Activated CD4-positive, alpha-beta T cell treated with anti-CD3 and anti-CD28 coated beads, Interleukin-2, amount 50 U/mL, for 1 hour (primary cell): ENCODE measurements at regions not wholly inside any gene's neighbourhood (a gene's known extent, or its start where the extent isn't known, plus 50 kb on each side); places are given as distances from the start of the nearest gene placed in this dataset.

Experiments
- DNase-seq: peaks from one replicate; pipeline ENCODE4 v3.0.0-alpha.2; 2020

DNA sequence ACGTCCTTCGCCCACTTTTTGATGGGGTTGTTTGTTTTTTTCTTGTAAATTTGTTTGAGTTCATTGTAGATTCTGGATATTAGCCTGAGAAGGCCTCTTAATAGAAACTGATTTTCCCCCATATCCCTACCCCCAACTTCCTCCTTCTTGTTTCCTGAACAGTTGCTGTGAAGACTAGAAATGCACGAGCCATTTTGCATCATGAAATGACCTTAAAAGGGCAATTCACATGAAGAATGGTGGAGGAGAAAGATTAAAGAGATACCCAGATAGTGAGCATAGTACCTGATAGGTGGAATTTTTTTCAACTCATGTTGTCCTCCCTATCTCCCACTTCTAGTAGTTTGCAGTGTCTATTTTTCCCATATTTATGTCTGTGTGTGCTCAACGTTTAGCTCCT, 55.2 kb upstream of the KCNH8 start:
- DNase-seq = no peak

DNA sequence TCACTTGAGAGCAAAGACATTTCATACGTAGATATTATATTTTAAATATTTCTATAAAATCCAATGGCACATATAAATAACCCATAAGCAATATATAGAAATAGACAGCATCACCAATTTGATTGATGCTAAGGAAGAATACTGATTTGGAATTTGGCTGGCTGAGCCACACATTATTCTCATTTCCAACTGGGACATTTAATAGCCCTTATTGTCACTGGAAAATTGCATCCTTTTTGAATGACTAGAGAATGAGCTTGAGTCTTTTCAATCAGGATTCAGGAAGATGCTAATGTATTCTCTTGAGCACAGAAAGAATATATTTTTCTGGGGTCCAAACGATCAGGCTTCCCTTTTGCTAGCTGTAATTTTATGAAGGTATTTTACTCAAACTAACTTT, 70.9 kb upstream of the KCNH8 start:
- DNase-seq = no peak

DNA sequence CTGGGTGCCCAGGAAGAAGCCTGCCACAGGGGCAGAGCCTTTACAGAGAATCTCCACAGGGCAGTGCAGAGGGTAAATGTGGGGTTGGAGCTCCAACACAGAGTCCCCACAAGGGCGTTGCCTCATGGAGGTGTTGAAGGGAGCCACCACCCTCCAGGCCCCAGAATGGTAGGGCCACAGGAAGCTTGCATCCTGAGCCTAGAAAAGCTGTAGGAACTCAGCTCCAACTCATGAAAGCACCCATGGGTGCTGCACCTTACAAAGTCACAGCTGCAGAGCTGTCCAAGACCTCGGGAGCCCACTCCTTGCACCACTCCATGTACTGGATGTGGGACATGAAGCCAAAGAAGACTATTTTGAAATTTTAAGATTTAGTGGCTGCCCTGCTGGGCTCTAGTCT, 73.3 kb upstream of the KCNH8 start:
- DNase-seq = no peak

DNA sequence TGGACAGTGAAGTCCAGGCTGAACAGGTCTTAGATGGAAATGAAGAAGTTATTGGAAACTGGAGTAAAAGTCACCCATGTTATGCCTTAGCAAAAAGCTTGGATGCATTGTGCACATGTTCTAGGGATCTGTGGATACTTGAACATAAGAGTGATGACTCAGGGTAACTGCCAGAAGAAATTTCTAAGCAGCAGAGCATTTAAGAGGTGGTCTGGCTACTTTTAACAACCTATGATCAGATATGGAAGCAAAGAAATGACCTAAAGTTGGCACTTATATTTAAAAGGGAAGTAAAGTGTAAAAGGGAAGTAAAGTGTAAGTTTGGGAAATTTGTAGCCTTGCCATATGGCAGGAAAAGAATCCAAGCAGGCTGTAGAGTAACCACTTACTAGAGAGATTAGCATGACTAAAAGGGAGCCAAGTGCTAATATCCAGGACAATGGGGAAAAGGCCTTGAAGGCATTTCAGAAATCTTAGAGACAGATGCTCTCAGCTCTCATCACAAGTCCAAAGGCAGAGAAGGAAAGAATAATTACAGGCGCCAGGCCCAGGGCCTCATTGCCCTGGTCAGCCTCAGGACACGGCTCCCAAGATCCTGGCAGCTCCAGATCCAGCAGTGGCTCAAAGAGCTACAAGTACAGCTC, 73.9 kb upstream of the KCNH8 start:
- DNase-seq = no peak

DNA sequence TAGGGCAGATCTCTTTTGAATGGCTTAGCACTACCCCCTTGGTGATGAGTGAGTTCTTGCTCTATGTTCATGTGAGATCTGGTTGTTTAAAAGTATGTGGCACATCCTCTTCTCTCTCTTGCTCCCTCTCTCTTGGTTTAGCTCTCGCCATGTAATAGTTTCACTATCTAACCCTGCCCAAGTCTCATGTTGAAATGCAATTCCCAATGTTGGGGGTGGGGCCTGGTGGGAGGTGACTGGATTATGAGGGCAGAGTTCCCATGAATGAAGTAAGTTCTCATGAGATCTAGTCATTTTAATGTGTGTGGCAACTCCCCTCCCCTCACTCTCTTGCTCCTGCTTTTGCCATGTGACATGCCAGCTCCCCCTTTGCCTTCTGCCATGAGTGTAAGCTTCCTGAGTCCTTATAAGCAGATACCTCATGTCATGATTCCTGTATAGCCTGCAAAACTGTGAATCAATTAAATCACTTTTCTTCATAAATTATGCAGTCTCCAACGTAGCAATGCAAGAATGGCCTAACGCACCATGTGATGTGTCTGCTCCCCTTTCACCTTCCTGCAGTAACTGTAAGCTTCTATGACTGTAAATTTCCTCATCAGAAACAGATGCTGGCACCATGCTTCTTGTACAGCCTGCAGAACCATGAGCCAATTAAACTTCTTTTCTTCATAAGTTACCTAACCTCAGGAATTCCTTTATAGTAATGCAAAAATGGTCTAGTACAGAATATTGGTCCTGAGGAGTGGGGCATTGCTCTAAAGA, 74.8 kb upstream of the KCNH8 start:
- DNase-seq = no peak

DNA sequence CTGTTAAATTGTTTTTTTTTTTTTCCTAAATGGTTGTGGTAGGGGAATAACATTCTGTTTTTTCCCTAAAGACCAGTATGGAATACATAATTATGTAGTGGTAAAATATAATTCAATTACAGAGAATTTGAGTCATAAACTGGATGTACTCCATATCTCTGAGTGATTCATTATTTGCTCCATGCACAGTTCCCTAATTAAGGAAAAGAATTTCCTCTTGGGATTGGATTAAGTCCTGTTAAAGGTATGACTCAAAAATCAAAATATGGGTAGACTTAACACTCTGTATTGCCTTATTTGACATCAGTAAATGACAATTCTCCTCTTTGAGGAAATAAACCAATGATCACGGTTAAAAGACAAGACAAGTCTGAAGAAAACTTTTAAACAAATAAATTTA, 78.0 kb upstream of the KCNH8 start:
- DNase-seq = no peak

DNA sequence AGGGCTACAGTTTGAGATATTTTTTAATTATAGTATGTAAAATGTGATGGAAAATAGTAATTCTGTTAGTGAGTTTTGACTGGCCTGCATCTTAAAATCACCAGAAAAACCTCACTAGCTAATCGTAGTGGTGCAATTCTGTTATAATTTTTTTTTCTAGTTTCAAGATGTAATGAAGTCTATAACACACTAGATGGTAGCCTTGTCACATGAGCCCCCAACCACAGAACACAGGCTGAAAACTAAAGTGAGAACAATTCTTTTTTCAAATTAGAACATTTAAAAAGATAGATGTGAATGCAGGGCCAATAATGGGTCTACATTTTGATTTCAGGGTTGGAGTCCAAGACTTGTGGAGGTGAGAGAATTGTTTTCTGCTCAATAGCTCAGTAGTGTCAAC, 83.3 kb upstream of the KCNH8 start:
- no peak for DNase-seq

DNA sequence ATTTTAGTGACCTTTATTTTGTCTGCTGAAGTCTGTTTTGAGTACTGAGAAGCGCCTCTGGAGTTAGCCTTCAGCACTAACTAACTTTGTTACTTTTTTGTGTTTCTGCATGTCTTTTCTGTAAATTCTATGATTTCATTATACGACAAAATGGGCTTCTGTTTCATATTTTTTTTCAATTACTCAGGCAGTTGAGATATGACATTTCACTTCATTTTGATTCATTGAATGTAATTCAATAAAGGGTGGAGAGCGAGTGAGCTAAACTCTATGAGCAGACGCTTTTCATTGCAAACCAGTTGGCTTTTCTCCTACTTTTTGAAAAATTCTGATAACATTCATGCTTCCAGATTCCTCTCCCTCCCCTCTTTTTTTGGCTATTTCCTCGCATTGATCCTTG, 84.4 kb upstream of the KCNH8 start:
- no peak for DNase-seq

DNA sequence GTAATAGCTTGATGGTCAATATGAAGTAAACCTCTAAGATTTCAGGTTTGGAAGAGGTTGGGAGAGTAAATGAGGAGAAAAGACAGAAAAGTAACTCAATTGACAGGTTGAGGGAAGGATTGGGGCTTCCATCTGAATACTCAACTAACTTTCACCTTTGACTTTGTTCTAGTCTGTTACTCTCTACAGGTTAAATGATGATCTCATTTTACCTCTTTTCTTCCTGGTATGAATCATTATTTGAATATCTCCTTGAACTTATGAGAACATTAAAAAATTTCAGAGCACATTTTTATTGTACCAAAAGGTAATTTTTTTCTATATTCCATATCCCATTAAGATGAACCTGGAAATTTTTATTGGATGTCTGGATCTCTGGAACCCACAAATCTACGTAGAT, 87.9 kb upstream of the KCNH8 start:
- DNase-seq = no peak

DNA sequence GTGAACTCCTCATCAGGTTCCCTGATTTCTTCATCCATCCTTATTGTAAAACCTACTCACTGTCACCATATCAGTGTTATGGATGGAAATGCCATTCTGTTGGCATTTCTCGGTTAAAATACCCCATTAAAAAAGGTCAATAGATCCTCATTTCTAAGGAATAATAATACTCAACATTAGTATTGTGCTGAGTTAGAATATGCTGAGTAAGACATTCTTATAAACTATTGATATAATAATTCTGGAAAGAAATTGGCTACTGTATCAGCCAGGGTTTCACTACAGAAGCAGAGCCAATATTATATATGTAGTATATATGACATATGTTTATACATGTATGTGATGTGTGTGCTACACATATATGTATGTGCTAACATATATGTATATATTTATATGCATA, 95.4 kb upstream of the KCNH8 start:
- no peak for DNase-seq

DNA sequence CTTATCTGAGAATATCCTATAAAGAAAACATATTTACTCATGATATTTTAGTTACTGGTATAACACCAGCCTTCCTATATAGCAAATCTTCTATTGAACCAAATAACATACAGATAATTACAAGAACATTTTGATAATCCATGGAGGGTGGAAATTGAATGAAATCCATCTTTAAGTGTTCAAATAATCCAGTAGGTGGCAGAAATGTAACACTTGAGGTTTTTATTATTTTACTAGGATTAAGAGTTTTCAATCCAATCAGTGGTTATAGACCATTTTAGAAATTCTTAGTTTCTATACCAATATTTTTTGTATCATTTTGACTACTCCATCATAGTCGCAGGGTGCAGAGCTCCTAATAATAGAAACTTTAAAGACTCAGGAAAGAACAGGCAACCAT, 101.9 kb upstream of the KCNH8 start:
- no peak for DNase-seq

DNA sequence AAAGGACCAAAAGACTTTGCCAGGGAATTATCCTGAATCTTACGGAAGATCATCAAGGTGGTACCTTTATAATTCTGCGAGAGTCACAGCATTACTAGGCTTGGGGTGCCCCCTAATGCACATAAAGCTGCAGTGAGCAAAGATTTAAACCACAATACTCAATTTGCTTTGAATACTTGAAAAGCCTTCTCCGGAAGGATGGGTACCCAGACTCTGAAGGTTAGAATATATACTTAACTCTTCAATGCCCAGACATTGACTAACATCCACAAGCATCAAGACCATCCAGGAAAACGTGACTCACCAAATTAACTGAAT, 117.8 kb upstream of the KCNH8 start:
- no peak for DNase-seq

DNA sequence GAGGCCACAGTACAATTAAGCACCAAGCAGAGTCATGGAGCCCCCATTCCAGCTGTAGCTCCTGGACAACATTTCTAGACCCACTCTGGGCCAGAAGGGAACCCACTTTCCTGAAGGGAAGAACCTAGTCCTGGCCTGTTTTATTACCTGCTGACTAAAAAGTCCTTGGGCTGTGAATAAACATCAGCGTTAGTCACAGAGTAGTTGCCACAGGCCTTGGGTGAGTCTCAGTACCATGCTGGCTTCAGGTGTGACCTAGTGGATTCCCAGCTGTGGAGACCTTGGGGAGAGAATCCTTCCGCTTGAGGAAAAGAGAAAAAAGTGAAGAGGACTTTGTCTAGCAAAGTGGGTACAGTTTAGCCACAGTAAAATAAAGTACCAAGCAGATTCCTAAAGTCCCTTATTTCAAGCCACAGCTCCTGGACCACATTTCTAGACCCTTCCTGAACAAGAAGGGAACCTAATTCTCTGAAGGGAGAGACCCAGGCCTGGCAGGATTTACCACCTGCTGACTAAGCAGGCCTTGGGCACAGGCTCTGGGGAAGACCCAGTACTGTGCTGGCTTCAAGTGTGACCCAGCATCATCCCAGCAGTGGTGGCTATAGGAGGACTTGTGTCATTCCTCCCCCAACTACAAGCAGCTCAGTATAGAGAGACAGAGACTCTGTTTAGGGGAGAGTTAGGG, 118.3 kb upstream of the KCNH8 start:
- no peak for DNase-seq

DNA sequence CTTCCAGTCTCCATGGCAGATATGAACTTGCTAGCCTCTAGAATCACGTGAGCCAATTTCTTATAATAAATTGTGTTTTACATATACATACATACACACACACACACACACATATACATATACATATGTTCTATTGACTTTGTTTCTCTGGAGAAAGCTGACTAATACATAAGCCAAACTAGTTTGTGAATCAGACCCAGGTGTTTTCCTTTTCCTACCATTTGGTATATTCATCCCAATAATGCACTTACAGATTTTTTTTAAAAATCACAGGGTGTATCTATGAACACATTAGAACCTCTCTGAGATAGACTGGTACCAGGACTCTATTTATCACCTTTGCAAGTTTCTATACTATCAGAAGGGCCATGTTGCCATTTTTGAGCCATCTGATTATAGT, 122.9 kb upstream of the KCNH8 start:
- no peak for DNase-seq

DNA sequence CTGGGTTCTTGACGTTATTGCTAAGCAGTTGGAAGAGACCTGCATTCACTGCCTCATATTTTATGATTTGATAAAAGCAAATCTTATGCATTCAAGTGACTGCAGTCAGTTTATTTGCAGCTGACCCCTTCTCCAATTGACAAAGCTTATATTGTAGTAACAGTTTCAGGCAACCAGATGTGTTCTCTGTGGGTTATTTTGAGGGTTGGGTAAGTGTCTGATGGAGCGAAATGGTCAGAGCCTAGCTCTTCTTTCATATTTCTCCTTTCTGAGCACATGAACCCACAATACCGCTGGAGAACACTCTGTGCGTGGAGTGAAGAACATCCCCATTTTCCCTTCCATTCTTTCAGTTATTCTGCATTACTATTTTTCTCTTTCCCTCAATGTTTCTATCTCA, 125.8 kb upstream of the KCNH8 start:
- no peak for DNase-seq

DNA sequence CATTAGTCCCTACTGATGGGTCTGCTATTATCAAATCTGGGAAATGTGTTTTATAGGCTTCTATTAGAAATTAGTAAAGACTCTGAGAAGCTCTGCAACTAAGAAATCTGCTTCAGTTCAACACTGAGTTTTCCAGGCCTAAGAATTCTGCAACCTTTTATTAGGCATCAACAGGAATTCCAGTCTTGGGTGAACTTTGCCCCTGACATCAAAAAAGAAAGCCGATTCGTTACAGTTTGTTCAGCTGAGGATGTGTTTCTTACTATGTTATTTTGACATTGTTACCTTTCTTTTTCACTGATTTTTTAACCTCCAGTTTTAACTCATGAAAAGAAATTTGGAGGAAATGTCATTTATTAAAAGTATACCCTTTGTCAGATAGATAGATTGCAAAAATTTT, 131.5 kb upstream of the KCNH8 start:
- DNase-seq = no peak

DNA sequence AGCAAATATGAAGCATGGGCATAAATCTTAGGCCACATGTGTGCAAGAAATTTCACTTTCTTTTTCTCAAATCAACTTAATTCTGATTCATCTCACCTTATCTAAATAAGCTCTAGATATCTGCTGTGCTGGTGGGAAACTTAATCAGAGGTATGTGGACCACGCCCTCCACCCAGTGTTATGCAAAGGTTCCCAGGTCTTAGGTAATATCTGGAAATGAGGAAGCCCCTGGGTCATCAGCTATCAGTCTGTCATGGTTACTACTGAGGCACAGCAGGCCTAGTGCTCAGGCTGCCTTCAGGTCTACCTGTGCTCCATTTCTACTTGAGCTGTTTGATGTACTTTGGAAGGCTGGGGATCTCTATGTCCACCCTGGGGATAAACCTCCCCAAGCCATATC, 134.4 kb upstream of the KCNH8 start:
- DNase-seq = no peak

DNA sequence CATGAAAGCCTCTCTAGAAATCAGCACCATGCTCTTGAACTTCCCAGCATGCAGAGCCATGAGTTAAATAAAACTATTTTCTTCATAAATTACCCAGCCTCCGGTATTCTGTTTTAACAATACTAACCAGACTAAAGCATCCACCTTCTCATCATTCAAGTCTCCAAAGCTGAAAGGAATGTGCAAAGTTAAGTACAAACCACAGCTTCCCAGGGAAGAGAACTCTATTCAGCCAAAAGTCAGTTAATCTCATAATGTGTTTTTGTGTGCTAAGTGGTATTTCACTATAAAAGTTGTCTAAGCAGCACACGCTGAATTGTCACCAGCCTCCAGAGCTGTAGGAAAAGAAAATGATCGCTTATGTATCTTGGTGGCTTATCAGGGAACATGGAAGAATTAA, 135.5 kb upstream of the KCNH8 start:
- no peak for DNase-seq

DNA sequence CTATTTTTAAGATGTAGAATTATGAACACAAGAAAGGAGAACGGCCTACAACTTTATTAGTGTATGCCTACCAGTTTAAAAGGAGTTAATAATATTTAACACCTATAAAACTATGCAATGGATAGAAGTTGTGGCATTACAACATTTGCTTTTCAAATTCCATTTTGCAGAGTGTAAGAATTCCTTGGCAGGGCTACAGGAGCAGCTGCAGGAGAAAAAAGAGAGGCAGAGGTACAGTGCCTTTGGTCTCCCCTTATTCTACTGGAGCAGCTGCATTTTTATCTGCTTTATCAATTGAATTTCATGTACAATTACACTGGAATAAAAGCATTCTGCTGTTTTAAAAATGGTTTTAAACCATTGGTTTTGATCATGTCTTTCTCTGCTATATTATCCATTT, 145.7 kb upstream of the KCNH8 start:
- DNase-seq = no peak

DNA sequence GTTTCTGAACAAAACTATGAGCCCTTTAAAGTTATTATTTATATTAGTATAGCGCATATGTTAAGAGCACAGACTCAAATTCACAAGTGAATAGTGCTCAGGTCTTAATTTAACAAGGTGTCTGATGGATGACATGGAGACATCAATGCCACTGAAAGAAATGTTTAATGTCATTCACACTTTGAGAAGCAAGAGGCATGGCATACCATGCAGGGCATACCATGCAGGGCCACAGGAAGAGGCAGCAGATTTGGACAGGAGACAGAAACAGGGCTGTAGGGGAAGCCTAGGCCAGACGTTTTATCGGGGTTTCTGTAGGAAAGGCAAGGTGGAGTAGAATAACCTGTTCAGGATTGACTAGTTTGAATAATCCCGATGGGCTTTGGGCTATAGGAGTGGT, 150.2 kb upstream of the KCNH8 start:
- no peak for DNase-seq

DNA sequence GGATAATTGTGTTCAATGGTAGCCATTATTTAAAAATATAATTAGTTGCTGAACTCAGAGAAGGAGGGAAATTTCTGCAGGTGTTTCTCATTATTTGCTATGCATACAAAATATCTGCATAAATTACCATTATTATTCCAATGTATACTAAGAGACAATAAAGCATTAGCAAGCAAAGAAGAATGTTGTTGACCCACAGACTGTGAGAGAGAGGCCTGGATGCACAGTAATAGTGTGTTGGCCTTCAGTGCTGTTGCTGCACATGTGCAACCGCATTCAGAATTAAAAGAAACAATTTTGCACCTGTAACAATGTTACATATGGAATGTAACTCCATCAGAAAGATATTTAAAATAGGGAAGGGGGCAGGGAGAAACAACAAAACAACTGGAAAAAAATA, 155.6 kb upstream of the KCNH8 start:
- DNase-seq = no peak

DNA sequence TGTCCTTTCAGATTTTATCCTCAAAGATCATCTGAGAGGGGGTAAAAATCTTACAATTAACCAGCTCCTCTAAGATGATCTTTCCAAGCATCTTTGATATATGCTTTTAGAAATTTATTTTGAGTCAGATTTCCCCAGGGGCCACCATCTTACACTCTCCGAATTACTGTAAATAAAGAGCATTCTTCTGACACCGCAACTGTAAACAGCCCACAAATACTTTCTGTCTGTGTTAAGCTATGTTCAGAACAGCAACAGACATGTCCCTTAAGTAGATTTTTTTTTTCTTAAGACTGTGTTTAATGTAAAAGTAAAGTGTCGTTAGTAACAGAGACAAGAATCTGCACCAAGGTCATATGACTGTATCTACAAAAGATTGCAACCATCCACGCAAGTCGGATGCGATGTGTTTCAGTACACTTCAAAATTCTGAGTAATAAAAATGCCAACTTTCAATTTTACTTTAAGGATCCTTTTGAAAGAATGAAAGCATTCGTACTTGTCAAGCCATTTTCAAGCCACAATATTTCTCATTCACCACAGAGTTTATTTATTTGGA, 159.0 kb upstream of the KCNH8 start:
- no peak for DNase-seq

DNA sequence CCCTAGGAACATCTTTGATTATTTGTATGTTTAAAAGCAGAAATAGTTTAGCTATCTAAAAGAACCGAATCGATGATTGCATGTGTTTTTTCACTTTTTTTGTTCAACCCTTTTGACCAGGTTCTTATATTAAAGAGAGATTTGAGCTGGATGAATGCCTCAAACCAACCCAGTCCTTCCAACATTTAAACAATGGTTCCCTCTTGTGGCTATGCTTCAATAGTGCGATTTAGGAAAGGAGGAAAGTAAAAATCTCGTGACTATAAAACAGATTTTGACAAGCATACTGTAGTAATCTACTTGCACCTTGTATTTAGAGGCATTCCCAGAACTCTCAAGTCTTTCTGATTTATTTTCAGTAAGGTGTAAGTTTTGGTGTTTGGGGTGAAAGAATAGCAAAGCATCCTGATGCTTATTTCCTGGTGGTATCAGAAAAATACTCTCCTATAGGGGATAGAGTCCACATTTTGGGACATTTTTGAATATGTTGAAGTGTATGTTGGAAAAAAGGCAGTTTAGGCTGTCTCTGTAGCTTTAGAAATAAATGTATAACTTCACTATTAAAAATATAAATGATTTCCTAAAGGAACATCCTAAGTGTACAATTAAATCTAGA, 159.6 kb upstream of the KCNH8 start:
- no peak for DNase-seq

DNA sequence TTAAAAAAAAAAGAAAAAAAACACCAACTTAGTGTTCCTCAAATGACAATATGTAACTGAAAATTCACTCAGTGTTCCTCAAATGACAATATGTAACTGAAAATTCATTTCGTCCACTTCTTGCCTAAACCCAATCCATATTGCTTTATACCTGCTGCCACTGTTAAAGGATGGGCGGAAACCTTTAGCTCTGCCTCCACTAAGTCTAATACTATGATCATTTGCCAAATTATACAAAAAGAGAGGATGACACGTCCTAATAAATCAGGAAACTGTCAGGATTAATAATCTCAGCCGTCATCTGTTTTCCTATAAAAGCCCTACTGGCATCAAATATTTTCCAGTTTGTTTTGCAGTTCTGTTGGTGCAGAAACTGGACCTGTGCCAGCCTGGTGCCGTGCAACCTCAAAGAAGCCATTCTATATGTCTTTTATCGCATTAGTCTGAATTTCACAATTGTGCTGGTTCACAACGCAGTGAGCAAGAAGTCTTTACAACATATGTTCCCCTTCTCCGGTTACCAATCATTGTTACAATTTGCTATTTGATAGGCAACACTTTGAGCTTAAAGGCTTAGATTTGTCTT, 160.4 kb upstream of the KCNH8 start:
- no peak for DNase-seq
